ENCODE measurements at regions not wholly inside any gene's neighbourhood (a gene's known extent, or its start where the extent isn't known, plus 50 kb on each side); places are given as distances from the start of the nearest gene placed in this dataset.

DNA sequence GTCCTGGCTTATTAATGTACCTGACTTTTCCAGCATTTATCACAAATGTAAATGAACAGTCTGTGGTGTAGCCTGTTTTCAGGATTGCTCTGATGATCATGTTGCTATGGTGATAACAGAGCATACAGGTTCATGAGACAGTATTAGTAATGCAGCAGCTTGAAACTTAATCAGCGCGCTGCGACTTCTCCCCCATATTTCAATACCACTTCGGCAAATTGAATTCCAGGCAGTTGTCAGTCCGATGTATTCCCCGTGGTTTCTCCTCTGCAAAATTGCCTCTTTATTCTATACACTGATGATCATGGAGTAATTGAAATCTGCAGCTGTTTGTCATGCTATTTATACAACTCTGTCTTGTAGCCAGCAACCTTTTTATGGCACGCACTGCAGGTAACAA lies 239.3 kb downstream of the C4orf33 start:
- TF ChIP-seq, protein P1, sequence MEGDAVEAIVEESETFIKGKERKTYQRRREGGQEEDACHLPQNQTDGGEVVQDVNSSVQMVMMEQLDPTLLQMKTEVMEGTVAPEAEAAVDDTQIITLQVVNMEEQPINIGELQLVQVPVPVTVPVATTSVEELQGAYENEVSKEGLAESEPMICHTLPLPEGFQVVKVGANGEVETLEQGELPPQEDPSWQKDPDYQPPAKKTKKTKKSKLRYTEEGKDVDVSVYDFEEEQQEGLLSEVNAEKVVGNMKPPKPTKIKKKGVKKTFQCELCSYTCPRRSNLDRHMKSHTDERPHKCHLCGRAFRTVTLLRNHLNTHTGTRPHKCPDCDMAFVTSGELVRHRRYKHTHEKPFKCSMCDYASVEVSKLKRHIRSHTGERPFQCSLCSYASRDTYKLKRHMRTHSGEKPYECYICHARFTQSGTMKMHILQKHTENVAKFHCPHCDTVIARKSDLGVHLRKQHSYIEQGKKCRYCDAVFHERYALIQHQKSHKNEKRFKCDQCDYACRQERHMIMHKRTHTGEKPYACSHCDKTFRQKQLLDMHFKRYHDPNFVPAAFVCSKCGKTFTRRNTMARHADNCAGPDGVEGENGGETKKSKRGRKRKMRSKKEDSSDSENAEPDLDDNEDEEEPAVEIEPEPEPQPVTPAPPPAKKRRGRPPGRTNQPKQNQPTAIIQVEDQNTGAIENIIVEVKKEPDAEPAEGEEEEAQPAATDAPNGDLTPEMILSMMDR (conservative IDR thresholded peaks at IDR 0.05; ENCODE audit: low read depth, low read length), result no peak
- no peak for TF ChIP-seq EZH2 (IDR thresholded peaks at IDR 0.05; ENCODE audit: borderline replicate concordance, low read depth, low read length, poor library complexity, severe bottlenecking)

Measured in A673 (cell line).